ENCODE measurements at regions not wholly inside any gene's neighbourhood (a gene's known extent, or its start where the extent isn't known, plus 50 kb on each side); places are given as distances from the start of the nearest gene placed in this dataset.

DNA sequence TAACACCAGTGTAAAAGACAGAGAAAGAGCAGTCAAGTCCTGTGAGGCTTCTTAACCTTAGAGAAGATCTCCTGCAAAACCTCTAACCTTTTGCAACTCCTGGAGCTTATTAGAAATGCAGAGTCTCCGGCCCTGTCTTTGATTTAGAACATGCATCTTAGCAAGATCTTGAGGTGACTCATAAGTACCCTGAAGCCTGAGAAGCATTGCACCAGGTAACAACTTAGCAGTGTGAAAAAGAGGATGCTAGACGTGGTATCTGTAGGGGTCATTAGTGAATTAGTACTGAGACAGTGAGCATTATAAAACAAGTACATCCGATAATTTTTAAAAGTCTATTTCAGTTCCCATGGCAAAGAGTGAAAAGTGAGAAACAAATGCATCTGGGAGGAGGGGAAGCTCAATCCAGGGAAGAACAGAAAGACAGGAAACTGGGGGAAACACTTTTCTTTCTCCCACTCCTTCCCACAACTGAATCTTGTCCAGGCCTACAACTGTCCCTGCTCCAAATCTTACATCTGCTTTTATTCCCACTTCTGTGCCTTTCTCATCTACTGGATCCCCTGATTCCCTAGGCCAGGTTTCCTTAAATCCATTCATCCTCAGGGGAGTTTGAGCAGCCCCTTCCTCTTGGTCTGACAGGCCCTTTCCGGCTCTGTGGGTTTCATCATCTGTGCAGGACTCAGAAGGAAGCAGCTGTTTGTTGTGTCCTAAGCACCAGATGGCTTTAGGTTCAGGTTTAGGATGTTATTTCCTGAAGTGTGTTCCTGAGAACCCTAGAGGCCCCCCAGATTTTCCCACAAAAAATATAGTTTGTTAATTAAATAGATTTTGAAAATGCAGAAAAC lies 128.1 kb upstream of the IL12A start:
- Histone ChIP-seq H4K20me1 (ENCODE audit: insufficient read depth, poor library complexity, severe bottlenecking) (no peaks in the 10 kb centered on the region), H3K27me3 (no peaks in the 10 kb centered on the region), H3K27ac (no peak overlapping the region), H3K4me2 (no peak overlapping the region), H3K36me3 (replicated peaks; ENCODE audit: insufficient read depth, low read depth) (no peaks in the 10 kb centered on the region), H3K9me3 (ENCODE audit: low read depth) (no peaks in the 10 kb centered on the region), H2AFZ (no peak overlapping the region), H3K79me2 (peaks cover 6% of the 10 kb centered on the region), H3K4me3 (no peak overlapping the region), H3K9me2 (replicated peaks; ENCODE audit: insufficient read depth) (no peaks in the 10 kb centered on the region), H3K4me1 (ENCODE audit: insufficient read depth) (peaks cover 23% of the 10 kb centered on the region)
- 82% methylated on average over 4 of the region's 4 CpGs for WGBS (ENCODE audit: low lambda C conversion rate, missing lambda C conversion rate)
- TF ChIP-seq, protein P1, sequence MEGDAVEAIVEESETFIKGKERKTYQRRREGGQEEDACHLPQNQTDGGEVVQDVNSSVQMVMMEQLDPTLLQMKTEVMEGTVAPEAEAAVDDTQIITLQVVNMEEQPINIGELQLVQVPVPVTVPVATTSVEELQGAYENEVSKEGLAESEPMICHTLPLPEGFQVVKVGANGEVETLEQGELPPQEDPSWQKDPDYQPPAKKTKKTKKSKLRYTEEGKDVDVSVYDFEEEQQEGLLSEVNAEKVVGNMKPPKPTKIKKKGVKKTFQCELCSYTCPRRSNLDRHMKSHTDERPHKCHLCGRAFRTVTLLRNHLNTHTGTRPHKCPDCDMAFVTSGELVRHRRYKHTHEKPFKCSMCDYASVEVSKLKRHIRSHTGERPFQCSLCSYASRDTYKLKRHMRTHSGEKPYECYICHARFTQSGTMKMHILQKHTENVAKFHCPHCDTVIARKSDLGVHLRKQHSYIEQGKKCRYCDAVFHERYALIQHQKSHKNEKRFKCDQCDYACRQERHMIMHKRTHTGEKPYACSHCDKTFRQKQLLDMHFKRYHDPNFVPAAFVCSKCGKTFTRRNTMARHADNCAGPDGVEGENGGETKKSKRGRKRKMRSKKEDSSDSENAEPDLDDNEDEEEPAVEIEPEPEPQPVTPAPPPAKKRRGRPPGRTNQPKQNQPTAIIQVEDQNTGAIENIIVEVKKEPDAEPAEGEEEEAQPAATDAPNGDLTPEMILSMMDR (IDR thresholded peaks at IDR 0.05; ENCODE audit: poor library complexity) = no peak
- TF ChIP-seq EZH2phosphoT487 (IDR thresholded peaks at IDR 0.05; ENCODE audit: low read depth, severe bottlenecking, unreplicated experiment) (no peak), EZH2 (IDR thresholded peaks at IDR 0.05; ENCODE audit: borderline replicate concordance) (no peak)
- DNase-seq (ENCODE audit: low spot score) = no peak

DNA sequence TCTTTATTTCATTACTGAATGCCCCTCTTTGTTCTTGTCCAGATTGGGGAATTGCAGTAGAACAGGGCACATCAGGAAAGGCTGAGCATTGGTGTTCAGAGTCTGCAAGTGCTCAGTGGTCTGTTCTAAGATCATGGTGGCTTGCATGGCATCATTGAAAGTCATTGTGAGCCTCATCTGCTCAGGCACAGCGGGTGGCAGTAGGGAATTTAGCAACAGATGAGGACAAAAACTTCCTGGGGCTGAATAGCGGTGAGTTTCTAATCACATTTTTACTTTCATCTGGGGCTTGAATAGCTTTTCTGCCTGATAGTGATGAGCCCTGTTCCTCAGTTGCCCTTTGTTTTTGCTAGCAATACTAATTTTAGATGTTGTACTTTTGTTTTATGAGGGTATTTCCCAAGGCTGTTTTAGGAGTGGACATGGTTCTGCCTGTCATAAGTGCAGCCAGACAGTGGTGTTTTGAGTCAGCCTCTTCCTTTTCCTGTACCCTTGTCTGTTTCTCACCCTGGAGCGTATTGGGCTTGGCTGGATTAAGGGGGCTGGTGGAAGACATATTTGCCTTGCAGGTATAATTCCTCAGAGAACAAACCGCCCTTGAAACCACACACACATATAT lies 127.2 kb upstream of the IL12A start:
- no peak overlapping the region for H2AFZ ChIP-seq
- WGBS (ENCODE audit: low lambda C conversion rate, missing lambda C conversion rate) = 76% methylated on average over 4 of the region's 4 CpGs
- H3K27ac ChIP-seq = no peak overlapping the region
- no peaks in the 10 kb centered on the region for H3K36me3 ChIP-seq (replicated peaks; ENCODE audit: insufficient read depth, low read depth)
- TF ChIP-seq EZH2phosphoT487 (IDR thresholded peaks at IDR 0.05; ENCODE audit: low read depth, severe bottlenecking, unreplicated experiment) (no peak), EZH2 (IDR thresholded peaks at IDR 0.05; ENCODE audit: borderline replicate concordance) (no peak)
- TF ChIP-seq, protein P1 (IDR thresholded peaks at IDR 0.05; ENCODE audit: poor library complexity) = no peak
- no peaks in the 10 kb centered on the region for H3K9me2 ChIP-seq (replicated peaks; ENCODE audit: insufficient read depth)
- no peaks in the 10 kb centered on the region for H3K27me3 ChIP-seq
- H3K4me3 ChIP-seq = no peak overlapping the region
- H3K9me3 ChIP-seq (ENCODE audit: low read depth) = no peaks in the 10 kb centered on the region
- H3K79me2 ChIP-seq = peaks cover 6% of the 10 kb centered on the region
- no peak for DNase-seq (ENCODE audit: low spot score)
- H3K4me1 ChIP-seq (ENCODE audit: insufficient read depth) = peaks cover 13% of the 10 kb centered on the region
- H3K4me2 ChIP-seq = no peak overlapping the region
- H4K20me1 ChIP-seq (ENCODE audit: insufficient read depth, poor library complexity, severe bottlenecking) = no peaks in the 10 kb centered on the region

DNA sequence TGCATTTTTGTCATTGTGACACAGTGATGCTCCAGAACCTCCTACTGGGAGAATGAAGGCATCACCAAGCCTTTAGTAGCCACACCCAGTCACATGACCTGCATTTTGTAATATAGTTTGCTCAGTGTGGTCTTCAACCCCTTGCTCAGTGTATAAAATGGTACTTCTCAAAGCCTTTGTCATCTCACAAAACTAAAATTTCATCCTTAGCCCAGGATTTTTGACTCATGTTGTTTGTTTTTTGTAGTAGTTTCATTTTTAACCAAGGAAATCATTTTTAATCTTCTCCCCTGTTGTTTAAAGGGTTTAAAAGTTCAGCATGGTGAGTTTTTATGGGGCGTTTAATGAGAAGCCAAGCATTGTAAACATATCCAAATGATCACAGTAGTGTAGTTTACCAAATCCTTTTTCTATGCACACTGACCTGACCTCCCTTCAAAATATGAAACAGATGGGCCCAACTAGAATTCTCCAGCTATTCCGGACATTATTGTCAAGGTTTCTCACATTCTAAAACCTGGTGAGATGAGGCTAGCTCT lies 123.5 kb upstream of the IL12A start:
- 57% methylated on average over 2 of the region's 2 CpGs for WGBS (ENCODE audit: low lambda C conversion rate, missing lambda C conversion rate)
- H3K4me2 ChIP-seq = no peak overlapping the region
- peaks cover 7% of the 10 kb centered on the region for H3K4me1 ChIP-seq (ENCODE audit: insufficient read depth)
- no peaks in the 10 kb centered on the region for H3K27me3 ChIP-seq
- H3K27ac ChIP-seq = peak overlapping the region; percentile 36
- H4K20me1 ChIP-seq (ENCODE audit: insufficient read depth, poor library complexity, severe bottlenecking) = no peaks in the 10 kb centered on the region
- H3K36me3 ChIP-seq (replicated peaks; ENCODE audit: insufficient read depth, low read depth) = no peaks in the 10 kb centered on the region
- H3K9me2 ChIP-seq (replicated peaks; ENCODE audit: insufficient read depth) = no peaks in the 10 kb centered on the region
- no peak overlapping the region for H3K4me3 ChIP-seq
- H3K9me3 ChIP-seq (ENCODE audit: low read depth) = no peaks in the 10 kb centered on the region
- DNase-seq (ENCODE audit: low spot score) = no peak
- TF ChIP-seq EZH2phosphoT487 (IDR thresholded peaks at IDR 0.05; ENCODE audit: low read depth, severe bottlenecking, unreplicated experiment) = no peak
- TF ChIP-seq, protein P1 (IDR thresholded peaks at IDR 0.05; ENCODE audit: poor library complexity) = no peak
- TF ChIP-seq EZH2 (IDR thresholded peaks at IDR 0.05; ENCODE audit: borderline replicate concordance) = no peak
- H3K79me2 ChIP-seq = no peaks in the 10 kb centered on the region
- H2AFZ ChIP-seq = no peak overlapping the region

All from hepatocyte (in vitro differentiated cells).